ENCODE measurements at regions not wholly inside any gene's neighbourhood (a gene's known extent, or its start where the extent isn't known, plus 50 kb on each side); places are given as distances from the start of the nearest gene placed in this dataset.

- TF ChIP-seq TAF1 (conservative IDR thresholded peaks at IDR 0.05), result no peak
- TF ChIP-seq CTCF (IDR thresholded peaks at IDR 0.05; ENCODE audit: low read depth, low read length, missing input control), result no peak
These were observed 239.9 kb downstream of the OPA1 start for GRCh38 chr3:193832833-193833413.

Measured in liver (tissue), 3 donors.